ENCODE measurements at regions not wholly inside any gene's neighbourhood (a gene's known extent, or its start where the extent isn't known, plus 50 kb on each side); places are given as distances from the start of the nearest gene placed in this dataset.

DNA sequence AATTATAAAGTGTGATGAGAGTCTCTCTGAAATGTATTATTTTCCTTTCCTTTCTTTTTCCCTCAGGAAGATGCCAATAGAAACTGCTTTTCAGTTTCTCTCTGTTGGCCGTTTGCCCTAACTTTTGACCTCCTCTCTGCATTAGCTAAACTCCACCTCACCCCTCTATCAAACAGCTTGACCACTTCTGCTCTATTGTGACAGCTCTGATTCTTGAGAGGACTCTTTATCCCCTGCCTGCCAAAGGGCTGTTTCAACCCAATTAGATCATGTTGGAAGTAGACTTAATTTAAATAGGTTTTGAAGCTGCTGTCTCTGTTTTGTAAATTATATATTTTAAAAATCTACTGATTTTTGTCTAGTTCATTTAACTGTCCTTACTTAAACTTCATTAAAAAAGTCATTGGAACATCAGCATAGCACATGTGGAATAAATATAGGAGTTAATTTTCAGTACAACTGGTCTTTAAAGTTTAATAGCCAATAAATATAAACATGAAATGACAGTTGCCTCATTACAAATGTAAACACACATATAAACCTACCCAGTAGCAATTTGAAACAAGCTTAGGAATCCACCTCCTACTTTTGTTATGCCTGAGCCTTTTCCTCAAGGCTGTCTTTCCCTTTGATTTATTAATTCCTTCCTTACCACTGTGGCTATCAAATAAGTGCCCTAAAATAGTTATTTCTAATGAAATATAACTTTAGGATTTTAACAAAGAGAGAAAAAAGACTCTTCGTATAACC is 152.0 kb downstream of the CHRM3 start:
- TF ChIP-seq CTCF (IDR thresholded peaks at IDR 0.05; ENCODE audit: insufficient read depth, low read length) (no peak), POLR2AphosphoS5 (IDR thresholded peaks at IDR 0.05; ENCODE audit: low read depth) (no peak), SPI1 (IDR thresholded peaks at IDR 0.05; ENCODE audit: borderline replicate concordance, low read depth) (no peak), GABPA (IDR thresholded peaks at IDR 0.05; ENCODE audit: low read depth) (no peak)
- TF ChIP-seq, protein P1, sequence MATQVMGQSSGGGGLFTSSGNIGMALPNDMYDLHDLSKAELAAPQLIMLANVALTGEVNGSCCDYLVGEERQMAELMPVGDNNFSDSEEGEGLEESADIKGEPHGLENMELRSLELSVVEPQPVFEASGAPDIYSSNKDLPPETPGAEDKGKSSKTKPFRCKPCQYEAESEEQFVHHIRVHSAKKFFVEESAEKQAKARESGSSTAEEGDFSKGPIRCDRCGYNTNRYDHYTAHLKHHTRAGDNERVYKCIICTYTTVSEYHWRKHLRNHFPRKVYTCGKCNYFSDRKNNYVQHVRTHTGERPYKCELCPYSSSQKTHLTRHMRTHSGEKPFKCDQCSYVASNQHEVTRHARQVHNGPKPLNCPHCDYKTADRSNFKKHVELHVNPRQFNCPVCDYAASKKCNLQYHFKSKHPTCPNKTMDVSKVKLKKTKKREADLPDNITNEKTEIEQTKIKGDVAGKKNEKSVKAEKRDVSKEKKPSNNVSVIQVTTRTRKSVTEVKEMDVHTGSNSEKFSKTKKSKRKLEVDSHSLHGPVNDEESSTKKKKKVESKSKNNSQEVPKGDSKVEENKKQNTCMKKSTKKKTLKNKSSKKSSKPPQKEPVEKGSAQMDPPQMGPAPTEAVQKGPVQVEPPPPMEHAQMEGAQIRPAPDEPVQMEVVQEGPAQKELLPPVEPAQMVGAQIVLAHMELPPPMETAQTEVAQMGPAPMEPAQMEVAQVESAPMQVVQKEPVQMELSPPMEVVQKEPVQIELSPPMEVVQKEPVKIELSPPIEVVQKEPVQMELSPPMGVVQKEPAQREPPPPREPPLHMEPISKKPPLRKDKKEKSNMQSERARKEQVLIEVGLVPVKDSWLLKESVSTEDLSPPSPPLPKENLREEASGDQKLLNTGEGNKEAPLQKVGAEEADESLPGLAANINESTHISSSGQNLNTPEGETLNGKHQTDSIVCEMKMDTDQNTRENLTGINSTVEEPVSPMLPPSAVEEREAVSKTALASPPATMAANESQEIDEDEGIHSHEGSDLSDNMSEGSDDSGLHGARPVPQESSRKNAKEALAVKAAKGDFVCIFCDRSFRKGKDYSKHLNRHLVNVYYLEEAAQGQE (IDR thresholded peaks at IDR 0.05; ENCODE audit: insufficient replicate concordance, low read depth): no peak
